Stomach (tissue), 4 donors: ENCODE measurements at regions not wholly inside any gene's neighbourhood (a gene's known extent, or its start where the extent isn't known, plus 50 kb on each side); places are given as distances from the start of the nearest gene placed in this dataset.

Source experiments
- EP300 ChIP-seq: sonication (generic); formaldehyde crosslinking; IDR thresholded peaks from one replicate; pipeline ENCODE4 v1.6.1; 2017; ENCODE audit warnings: antibody characterized with exemption
- POLR2A ChIP-seq, 4 donors: fragments of 450-650 bp; IDR thresholded peaks; one replicate each; pipeline ENCODE4 v1.6.1; 2016; ENCODE audit warnings: antibody characterized with exemption in 4 of 4, control low read depth in 2 of 4, mild to moderate bottlenecking in 1 of 4, moderate library complexity in 1 of 4
- POLR2AphosphoS5 ChIP-seq, 3 donors: sonication (generic); formaldehyde crosslinking; IDR thresholded peaks; one replicate each; pipeline ENCODE4 v1.6.1; 2016; ENCODE audit warnings: antibody characterized with exemption in 3 of 3
- TF ChIP-seq, protein P1 (sequence below), 7 experiments: fragments of 450-650 bp in 4 of 7; fragments of 200-600 bp in 3 of 7; sonication (generic) in 3 of 7; IDR thresholded peaks; one replicate each; pipeline ENCODE4 v1.5.1; 2016 to 2019; ENCODE audit warnings: antibody characterized with exemption in 7 of 7, control low read depth in 2 of 7, mild to moderate bottlenecking in 1 of 7

- TF ChIP-seq, protein P1, sequence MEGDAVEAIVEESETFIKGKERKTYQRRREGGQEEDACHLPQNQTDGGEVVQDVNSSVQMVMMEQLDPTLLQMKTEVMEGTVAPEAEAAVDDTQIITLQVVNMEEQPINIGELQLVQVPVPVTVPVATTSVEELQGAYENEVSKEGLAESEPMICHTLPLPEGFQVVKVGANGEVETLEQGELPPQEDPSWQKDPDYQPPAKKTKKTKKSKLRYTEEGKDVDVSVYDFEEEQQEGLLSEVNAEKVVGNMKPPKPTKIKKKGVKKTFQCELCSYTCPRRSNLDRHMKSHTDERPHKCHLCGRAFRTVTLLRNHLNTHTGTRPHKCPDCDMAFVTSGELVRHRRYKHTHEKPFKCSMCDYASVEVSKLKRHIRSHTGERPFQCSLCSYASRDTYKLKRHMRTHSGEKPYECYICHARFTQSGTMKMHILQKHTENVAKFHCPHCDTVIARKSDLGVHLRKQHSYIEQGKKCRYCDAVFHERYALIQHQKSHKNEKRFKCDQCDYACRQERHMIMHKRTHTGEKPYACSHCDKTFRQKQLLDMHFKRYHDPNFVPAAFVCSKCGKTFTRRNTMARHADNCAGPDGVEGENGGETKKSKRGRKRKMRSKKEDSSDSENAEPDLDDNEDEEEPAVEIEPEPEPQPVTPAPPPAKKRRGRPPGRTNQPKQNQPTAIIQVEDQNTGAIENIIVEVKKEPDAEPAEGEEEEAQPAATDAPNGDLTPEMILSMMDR (IDR thresholded peaks at IDR 0.05): no peak
- no peak for TF ChIP-seq POLR2A (IDR thresholded peaks at IDR 0.05)
- no peak for TF ChIP-seq POLR2AphosphoS5 (IDR thresholded peaks at IDR 0.05)
- no peak for TF ChIP-seq EP300
These were observed 86.4 kb upstream of the POU3F2 start for GRCh38 chr6:98747960-98748359.
